GM12891 (cell line): ENCODE measurements at regions not wholly inside any gene's neighbourhood (a gene's known extent, or its start where the extent isn't known, plus 50 kb on each side); places are given as distances from the start of the nearest gene placed in this dataset.

Source experiments
- POLR2A ChIP-seq: IDR thresholded peaks from 2 replicates; pipeline ENCODE4 v1.6.1; 2011; ENCODE audit warnings: low read depth, low read length, control low read depth
- POLR2AphosphoS5 ChIP-seq: IDR thresholded peaks from 2 replicates; pipeline ENCODE4 v1.6.1; 2011; ENCODE audit warnings: low read depth, low read length, control low read depth
- SPI1 ChIP-seq: IDR thresholded peaks from 2 replicates; pipeline ENCODE4 v1.6.1; 2011; ENCODE audit warnings: low read depth, low read length, control low read depth
- TAF1 ChIP-seq: IDR thresholded peaks from 2 replicates; pipeline ENCODE4 v1.6.1; 2011; ENCODE audit warnings: low read depth, low read length, control low read depth

DNA sequence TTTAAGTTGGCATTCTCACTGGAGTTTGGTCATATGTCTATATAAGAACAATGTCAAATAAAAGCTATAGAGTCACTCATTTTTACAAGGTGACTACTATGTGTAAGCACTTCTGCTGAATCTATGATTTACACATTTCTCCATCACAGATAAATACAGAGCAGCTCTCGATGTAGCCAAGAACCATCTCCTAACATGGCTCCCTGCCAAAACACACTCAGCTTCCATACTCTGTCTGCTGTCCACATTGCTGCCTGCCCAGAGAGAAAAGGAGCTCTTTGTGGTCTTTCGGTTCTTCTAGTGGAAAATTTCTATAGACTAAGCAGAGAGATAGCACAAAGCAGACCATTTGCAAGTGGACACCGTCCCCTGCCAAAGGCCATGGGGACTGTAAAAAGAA is 190.9 kb upstream of the KLF12 start:
- no peak for TF ChIP-seq POLR2A
- no peak for TF ChIP-seq SPI1
- TF ChIP-seq TAF1 = no peak
- no peak for TF ChIP-seq POLR2AphosphoS5
